OCI-LY7 (cell line): ENCODE measurements at regions not wholly inside any gene's neighbourhood (a gene's known extent, or its start where the extent isn't known, plus 50 kb on each side); places are given as distances from the start of the nearest gene placed in this dataset.

Source experiments
- BruUV-seq: library from RNA; stranded (reverse); fragments of 400-500 nt; replicated peaks from 2 replicates; lab custom pipeline; 2021; lab: Mats Ljungman, UMichigan
- CTCF ChIA-PET: fragments of 300-600 bp; sonication (Branson Sonifier 250); formaldehyde crosslinking; loops from one replicate; lab custom pipeline; 2022; ENCODE audit warnings: antibody characterized with exemption; ENCODE audit not compliant: unreplicated experiment; lab: Charles Lee
- POLR2A ChIA-PET: fragments of 300-600 bp; sonication (Branson Sonifier 250); formaldehyde crosslinking; loops from one replicate; lab custom pipeline; 2022; ENCODE audit warnings: antibody characterized with exemption; lab: Charles Lee
- DNase-seq: peaks from one replicate; pipeline ENCODE4 v3.0.0-alpha.2; 2015; ENCODE audit warnings: low spot score
- H2AFZ ChIP-seq: fragments of 200-600 bp; sonication (generic), shearing (Covaris generic); 2 replicates; pipeline ENCODE4 v1.6.1; 2014; ENCODE audit warnings: mild to moderate bottlenecking, antibody characterized with exemption, low read length, moderate library complexity
- H3K27ac ChIP-seq: fragments of 200-600 bp; sonication (generic); 2 replicates; pipeline ENCODE4 v1.5.1; 2014; ENCODE audit warnings: mixed run types, low read depth, mild to moderate bottlenecking, moderate library complexity, low read length, inconsistent platforms; ENCODE audit not compliant: poor library complexity, severe bottlenecking
- H3K36me3 ChIP-seq: fragments of 200-600 bp; sonication (generic); 2 replicates; pipeline ENCODE4 v1.6.1; 2014; ENCODE audit warnings: mild to moderate bottlenecking, antibody characterized with exemption, low read length, moderate library complexity, mixed read lengths; ENCODE audit not compliant: insufficient read depth
- H3K4me1 ChIP-seq: fragments of 200-600 bp; sonication (generic); 2 replicates; pipeline ENCODE4 v1.5.1; 2014; ENCODE audit warnings: mild to moderate bottlenecking, low read length; ENCODE audit not compliant: insufficient read depth, poor library complexity, severe bottlenecking
- H3K4me2 ChIP-seq: fragments of 200-600 bp; sonication (generic); 2 replicates; pipeline ENCODE4 v1.6.1; 2014; ENCODE audit warnings: mild to moderate bottlenecking, low read length
- H3K4me3 ChIP-seq: fragments of 200-600 bp; sonication (generic); 2 replicates; pipeline ENCODE4 v1.5.1; 2014; ENCODE audit warnings: mild to moderate bottlenecking, low read depth, low read length; ENCODE audit not compliant: poor library complexity, severe bottlenecking
- H3K79me2 ChIP-seq: fragments of 200-600 bp; sonication (generic); 2 replicates; pipeline ENCODE4 v1.6.1; 2016; ENCODE audit warnings: low read depth, mild to moderate bottlenecking, low read length, moderate library complexity, mixed read lengths; ENCODE audit not compliant: insufficient read depth
- H3K9me2 ChIP-seq: fragments of 200-600 bp; sonication (generic); 2 replicates; pipeline ENCODE4 v1.6.1; 2016; ENCODE audit warnings: mild to moderate bottlenecking, low read length, mixed read lengths; ENCODE audit not compliant: insufficient read depth
- H3K9me3 ChIP-seq: fragments of 200-600 bp; sonication (generic); 2 replicates; pipeline ENCODE4 v1.6.1; 2014; ENCODE audit warnings: mild to moderate bottlenecking, mixed run types, low read length, mixed read lengths
- H4K20me1 ChIP-seq: fragments of 200-600 bp; sonication (generic); 2 replicates; pipeline ENCODE4 v1.6.1; 2014; ENCODE audit warnings: mild to moderate bottlenecking, antibody characterized with exemption, low read length, moderate library complexity, mixed read lengths; ENCODE audit not compliant: insufficient read depth
- CTCF ChIP-seq: fragments of 200-600 bp; sonication (generic); conservative IDR thresholded peaks from 2 replicates; pipeline ENCODE4 v1.5.1; 2014; ENCODE audit warnings: mild to moderate bottlenecking, antibody characterized with exemption, low read length, moderate library complexity, mixed read lengths
- EZH2phosphoT487 ChIP-seq: fragments of 200-600 bp; sonication (generic); IDR thresholded peaks from 2 replicates; pipeline ENCODE4 v1.6.1; 2018; ENCODE audit warnings: low read depth, borderline replicate concordance, mild to moderate bottlenecking, mixed run types, antibody characterized with exemption, low read length, moderate library complexity, mixed read lengths
- intact Hi-C: fragments of 100-400 bp; cut with micrococcal nuclease; formaldehyde crosslinking; loops from one replicate; pipeline ENCODE4 v1.10.0; 2022; ENCODE audit not compliant: unreplicated experiment

DNA sequence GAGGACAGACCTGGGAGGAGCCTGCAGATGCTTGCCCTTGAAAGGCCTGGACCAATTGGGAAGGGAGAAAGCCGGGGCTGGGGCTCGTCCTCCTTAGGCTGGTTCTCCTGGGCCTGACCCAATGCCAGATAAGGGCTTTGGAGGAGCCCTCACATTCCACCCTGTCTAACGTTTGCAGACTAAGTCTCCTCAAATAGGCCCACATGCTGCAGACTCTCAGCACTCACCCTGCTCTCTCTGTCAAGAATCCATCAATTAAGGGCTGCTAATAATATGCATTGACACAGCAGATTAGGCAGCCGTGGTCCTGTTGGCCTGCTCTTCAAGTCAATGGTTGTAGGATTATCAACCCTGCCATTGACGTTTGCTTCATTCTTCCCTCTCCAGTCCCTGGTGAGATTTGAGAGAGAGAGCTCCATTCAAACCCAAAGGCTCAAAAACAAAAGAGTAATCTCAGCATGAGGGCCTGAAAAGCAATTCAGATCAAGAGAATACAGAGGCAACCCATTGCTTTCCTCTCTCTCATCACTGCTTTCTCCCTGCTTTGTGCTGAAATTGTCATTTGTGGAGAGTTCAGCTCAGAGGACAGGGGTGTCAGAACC is 167.6 kb downstream of the INSIG2 start:
- Histone ChIP-seq H3K9me3 (no peaks in the 10 kb centered on the region), H3K9me2 (no peaks in the 10 kb centered on the region), H2AFZ (no peak overlapping the region), H3K4me3 (no peak overlapping the region), H4K20me1 (no peaks in the 10 kb centered on the region), H3K79me2 (no peaks in the 10 kb centered on the region), H3K4me2 (no peak overlapping the region), H3K4me1 (no peaks in the 10 kb centered on the region), H3K27ac (no peak overlapping the region), H3K36me3 (no peaks in the 10 kb centered on the region)
- intact Hi-C loops = no loop called here
- DNase-seq = no peak
- ChIA-PET POLR2A (no interaction called here), CTCF (no interaction called here)
- TF ChIP-seq CTCF (no peak), EZH2phosphoT487 (no peak)
- BruUV-seq = no TSS peak

- CTCF ChIA-PET = no interaction called here
Measured at GRCh38 chr2:118255301-118255700, 167.0 kb downstream of the INSIG2 start.

More at GRCh38 chr2:118255301-118255700, 167.0 kb downstream of the INSIG2 start:
- Histone ChIP-seq H3K79me2 (no peaks in the 10 kb centered on the region), H3K9me2 (no peaks in the 10 kb centered on the region), H3K9me3 (no peaks in the 10 kb centered on the region), H3K4me1 (no peaks in the 10 kb centered on the region), H3K4me2 (no peak overlapping the region), H2AFZ (no peak overlapping the region), H4K20me1 (no peaks in the 10 kb centered on the region), H3K4me3 (no peak overlapping the region), H3K27ac (no peak overlapping the region), H3K36me3 (no peaks in the 10 kb centered on the region)
- POLR2A ChIA-PET = no interaction called here
- intact Hi-C loops = no loop called here
- DNase-seq = no peak
- TF ChIP-seq EZH2phosphoT487 = no peak
- TF ChIP-seq CTCF = no peak
- no TSS peak for BruUV-seq
